Activated T-cell treated with anti-CD3 and anti-CD28 coated beads for 48 hours (primary cell): ENCODE measurements at regions not wholly inside any gene's neighbourhood (a gene's known extent, or its start where the extent isn't known, plus 50 kb on each side); places are given as distances from the start of the nearest gene placed in this dataset.

Experiments used
- DNase-seq: peaks from one replicate; pipeline ENCODE4 v3.0.0-alpha.2; 2020; ENCODE audit warnings: low read depth

DNA sequence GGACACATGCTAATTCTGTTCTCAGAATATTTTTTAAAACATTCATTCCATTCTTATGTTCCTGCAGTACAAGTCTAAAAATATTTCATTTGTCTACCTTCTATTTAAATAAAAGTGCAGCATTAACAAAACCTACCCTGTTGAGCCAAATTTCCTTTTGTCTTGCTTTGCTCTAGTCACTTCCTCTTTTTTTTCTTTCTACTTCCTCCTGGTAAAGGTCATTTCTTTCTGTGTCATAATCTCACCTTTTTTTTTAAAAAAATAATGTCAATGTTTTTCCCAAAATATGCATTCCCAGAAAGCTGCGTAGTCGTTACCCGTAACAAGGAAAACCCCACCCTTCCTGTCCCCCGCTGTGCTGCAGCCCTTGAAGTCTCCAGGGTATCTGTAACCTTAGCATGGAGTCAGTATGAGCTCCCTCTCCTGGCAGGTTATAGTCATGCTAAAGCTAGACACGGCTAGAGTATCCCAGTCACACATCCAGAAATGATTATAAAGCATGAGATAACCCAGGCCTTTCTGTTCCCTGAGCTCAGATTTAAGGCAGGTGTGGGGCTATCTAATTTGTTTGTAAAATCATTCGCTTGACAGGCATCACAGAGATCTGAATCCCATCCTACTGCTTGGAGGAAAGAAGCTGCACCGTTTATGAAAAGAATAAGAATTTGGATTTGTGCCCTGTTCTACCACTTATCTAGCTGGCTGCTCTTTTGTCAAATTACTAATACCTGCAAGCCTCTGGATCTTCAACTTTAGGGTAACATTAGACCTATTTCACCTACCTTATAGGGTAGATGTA lies 51.1 kb upstream of the EED start:
- DNase-seq, result no peak

GRCh38 chr11:86192519-86193257 lies 51.9 kb upstream of the EED start:
- DNase-seq, result no peak

GRCh38 chr11:86191874-86192273 lies 52.7 kb upstream of the EED start:
- no peak for DNase-seq

DNA sequence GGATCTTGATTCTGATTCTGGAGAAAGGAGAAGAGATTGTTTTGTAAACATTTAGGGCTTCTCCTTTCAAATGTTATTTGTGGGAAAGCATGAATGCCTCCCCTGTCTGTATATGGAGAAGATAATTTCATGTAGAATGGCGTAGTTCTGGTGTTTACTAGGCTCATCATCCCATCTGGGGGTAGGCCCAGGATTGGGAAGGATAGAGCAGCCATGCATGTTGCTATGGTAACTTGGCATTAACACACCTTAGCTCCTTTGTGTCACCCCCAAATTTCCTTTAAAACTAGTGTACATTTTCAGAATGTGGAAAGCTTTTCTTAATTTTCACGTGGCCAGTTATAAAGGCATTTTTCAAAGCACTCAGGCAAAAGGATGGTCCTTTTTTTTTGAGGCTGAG lies 57.5 kb upstream of the EED start:
- DNase-seq, result no peak

- DNase-seq, result no peak
Observed at GRCh38 chr11:86186386-86186785, 58.2 kb upstream of the EED start.

GRCh38 chr11:86185381-86185750 lies 59.2 kb upstream of the EED start:
- no peak for DNase-seq

DNA sequence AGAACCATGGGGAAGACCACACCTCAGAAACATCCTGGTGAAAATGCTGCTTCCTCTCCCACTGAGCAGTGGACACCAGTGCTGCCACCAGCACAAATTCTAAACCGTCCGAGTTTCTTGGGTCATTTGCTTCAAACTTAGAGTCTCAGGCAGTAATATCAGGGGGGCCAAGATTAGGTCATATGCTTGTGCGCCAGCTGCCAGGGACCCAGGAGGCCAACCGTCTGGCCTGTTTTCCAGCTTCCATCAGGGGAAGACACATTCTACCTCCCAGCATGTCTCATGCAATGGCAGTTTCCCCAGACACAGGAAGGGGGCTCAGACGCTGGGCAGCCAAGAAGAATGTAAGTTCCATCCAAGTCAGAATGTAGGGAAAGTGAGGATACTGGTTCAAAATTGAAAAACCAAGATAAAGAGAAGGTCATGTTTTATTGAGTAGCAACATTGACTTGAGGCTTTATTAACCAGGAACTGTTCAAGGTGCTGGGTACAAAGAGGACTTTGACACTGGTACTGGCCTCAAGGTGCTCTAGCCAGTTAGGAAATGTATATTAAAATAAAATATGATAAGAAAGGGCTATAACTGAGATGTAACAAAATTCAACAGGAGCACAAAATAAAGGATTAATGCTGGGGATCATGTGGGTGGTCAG lies 59.7 kb upstream of the EED start:
- DNase-seq, result no peak

- DNase-seq, result peak; percentile 29
Observed at GRCh38 chr11:86183694-86184093, 60.9 kb upstream of the EED start.

DNA sequence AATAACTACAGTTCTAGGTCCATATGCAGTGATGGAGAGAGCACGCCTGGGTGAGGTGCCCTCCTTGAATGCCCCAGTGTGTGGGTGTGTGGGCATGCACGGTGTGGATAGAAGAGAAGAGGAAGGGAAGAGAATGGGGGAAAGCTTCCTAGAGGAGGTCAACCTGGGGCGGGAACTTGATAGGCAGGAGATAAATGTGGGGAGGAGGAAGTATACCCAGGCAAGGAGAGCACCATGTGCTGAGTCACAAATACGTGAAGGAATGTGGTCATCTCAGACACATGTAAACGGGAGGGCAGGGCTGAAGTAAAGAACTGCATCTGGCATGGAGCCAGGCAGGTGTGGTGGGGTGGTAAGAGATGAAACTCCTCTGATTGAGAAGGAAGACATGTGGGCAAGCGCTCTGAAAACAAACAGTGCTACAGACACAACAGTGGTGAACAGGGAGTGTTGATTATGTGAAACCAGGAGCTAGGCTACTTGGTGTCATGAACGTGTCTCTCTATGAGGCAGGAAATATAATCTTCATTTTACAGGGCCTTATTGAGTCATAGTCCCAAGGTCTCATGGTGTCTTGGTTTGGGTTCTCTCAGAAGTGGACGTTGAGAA lies 61.5 kb upstream of the EED start:
- peak; percentile 75 for DNase-seq

GRCh38 chr11:86181379-86181778 lies 63.2 kb upstream of the EED start:
- no peak for DNase-seq

DNA sequence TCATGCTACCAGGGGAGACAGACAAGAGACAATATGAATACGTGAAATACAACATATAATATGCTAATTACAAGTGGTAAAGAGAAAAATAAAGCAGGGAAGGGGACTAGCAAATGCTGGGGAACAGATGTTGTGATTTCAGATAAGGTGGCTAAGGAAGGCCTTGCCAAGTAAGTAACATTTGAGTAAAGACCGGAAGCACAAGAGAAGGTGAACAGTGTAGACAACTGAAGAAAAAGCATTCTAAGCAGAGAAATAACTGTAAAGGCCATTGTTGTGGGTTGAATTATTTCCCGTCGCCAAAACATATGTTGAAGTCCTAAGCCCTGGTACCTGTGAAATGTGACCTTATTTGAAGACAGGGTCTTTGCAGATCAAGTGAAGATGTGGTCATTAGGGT lies 63.7 kb upstream of the EED start:
- DNase-seq, result no peak

DNA sequence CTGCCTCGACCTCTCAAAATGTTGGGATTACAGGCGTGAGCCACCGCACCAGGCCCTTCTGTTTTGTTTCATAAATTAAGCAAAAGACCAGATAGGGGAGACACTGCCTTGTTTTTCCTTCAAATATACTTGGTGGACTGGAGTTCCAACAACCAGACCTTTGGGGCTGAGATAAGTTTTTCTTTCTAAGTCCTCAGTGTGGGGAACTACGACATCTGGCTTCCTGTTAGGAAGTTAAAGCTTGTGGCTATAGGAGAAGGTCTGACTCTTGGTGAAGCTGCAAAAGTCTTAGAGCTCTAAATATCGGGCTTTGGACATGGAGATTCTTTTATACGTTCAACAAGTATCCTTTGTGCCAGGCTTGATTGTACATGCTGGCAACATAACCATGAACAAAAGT lies 64.1 kb upstream of the EED start:
- no peak for DNase-seq

DNA sequence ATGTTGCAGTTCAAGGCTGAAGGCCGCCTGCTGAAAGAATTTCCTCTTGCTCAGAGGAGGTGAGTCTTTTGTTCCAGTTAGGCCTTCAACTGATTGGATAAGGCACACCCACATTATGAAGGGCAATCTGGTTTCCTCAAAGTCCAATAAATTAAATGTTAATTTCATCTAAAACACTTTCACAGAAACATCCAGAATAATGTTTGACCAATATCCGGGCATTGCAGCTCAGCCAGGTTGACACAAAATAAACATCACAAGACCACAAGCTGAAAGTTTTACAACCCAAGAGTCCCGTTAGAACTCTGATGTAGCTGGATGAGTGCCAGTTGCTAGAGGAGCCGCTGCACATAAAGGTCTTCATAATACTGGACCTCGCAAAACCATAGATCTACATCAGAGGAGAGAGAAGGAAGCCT lies 64.9 kb upstream of the EED start:
- DNase-seq, result no peak

DNA sequence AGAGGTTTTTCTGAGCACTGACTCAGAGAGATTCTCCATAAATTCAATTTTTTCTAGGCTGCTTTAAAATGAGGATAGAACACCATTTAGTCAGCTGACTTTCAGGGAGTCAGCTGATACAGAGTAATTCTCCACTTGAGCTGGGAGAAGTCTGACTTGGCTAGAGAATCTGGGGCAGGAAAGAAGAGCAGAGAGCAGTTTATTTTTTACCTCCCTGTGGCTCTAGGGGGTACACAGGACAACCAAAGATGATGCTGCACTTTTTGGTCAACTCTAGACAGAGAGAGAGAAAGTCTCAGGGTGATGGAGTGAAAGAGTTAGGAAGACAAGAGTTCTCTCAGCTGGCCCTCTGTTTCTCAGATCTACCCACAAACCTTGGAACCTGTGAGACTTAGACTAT lies 67.3 kb upstream of the EED start:
- DNase-seq, result no peak

DNA sequence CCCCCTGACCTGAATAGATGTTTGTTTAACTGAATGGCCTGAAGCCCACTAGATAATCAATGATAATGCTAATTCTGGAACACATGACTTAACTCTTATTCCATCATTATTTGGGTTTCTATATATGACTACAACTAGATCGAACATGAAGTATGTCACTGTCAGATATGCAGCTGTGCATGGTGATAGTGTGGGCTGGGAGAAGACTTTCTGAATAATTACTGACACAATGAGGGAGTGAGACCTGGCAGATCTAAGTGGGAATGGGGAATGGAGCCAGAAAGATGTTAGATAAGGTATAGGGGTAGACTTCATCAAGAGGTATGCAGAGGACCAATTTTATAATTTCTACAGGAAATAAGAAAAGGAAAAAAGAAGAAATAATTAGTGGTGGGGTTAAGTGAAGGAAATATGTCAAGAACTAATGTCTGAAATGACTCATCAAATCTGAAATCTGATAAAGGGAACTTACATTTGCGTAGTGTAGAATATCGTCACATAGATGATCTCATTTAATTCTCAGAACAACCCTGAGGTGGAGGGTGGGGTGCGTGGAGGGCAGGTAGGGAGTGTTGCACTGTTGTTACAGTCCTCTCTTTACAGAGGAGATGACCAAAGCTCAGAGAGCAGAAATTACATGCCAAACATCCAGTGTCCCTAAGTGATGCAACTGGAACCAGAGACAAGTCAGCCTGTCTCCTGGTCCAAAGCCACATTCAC lies 68.2 kb upstream of the EED start:
- DNase-seq, result peak; percentile 56

- no peak for DNase-seq
Observed at GRCh38 chr11:86175626-86176025, 68.9 kb upstream of the EED start.

DNA sequence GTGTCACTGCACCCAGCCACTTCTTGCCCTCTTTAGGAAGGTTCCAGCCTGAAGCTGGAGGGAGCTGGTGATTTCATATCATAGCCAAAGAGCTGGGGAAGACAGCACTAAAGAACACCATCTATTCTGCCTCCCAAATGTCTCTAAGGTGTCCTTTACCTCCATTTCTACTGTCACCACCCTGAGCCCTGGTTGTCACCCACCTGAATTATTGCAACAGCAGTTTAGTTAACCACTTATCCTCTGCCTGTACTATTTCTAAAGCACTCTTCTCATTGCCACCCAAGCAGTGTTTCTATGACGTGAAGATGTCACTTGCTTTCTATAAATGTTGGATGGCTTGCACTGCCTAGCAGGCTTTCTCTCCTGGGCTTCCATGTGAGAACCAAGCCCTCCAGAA lies 69.4 kb upstream of the EED start:
- no peak for DNase-seq

DNA sequence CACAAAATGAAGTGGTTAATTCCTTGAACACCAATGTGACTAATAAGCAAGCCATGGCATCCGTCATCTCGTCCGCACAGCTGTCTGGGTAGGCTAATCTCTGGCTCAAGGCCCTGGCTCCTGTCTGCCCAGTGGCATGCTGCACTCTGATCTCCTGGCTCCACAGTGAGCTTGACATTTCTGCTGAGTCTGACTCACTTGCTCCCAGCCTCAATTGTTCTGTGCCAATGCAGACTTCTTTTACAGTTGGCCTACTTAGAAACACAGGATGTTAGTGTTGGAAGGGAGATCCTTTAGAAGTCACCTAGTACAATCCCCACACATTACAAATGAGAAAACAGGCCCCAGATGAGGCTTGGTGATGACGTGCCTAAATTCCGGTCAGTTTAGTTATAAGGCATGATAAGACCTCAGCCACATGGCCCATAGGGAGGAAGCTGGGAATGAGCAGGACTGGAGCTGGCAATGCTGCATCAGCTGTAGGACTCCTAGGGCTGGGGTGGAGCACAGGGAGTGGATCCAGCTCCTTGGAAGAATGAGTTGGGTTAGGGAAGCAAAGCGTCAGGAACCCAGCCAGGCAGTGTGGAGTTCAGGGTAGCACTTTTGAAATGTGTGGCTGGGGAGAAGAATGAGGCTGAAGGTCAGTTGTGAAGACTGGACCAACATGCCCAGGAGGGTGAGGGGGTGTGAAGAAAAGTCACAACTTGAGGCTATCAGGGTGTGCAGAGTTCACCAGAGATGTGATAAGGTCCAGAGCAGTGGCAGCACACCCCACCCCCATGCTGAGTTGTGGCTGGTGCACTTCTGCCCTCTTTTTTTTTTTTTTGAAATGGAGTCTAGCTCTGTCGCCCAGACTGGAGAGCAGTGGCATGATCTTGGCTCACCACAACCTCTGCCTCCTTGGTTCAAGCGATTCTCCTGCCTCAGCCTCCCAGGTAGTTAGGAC lies 70.2 kb upstream of the EED start:
- no peak for DNase-seq

GRCh38 chr11:86172894-86173293 lies 71.7 kb upstream of the EED start:
- no peak for DNase-seq

GRCh38 chr11:86171627-86172026 lies 72.9 kb upstream of the EED start:
- DNase-seq, result no peak
